ENCODE measurements at regions not wholly inside any gene's neighbourhood (a gene's known extent, or its start where the extent isn't known, plus 50 kb on each side); places are given as distances from the start of the nearest gene placed in this dataset.

DNA sequence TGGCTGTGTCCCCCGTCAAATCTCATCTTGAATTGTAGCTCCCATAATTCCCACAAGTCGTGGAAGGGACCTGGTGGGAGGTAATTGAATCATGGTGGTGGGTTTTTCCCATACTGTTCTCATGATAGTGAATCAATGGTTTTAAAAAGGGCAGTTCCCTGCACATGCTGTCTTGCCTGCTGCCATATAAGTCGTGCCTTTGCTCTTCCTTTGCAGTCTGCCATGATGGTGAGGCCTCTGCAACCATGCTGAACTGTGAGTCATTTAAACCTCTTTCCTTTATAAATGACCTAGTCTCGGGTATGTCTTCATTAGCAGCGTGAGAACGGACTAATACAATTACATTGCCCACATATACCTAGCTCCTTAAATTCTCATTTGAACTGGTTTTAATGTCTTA, 353.0 kb upstream of the KLF4 start:
- H3K4me1 ChIP-seq (ENCODE audit: control insufficient read depth in 5 of 5, insufficient read depth in 5 of 5, low read length in 5 of 5) = no peaks in the 10 kb centered on the region
- H3K27ac ChIP-seq (ENCODE audit: low read depth in 1 of 2, low read length in 1 of 2) = no peak overlapping the region
- no peak overlapping the region for H3K9ac ChIP-seq (ENCODE audit: insufficient read depth in 1 of 2, low read length in 2 of 2)
- H3K27me3 ChIP-seq (ENCODE audit: control insufficient read depth in 3 of 3, insufficient read depth in 3 of 3, low read length in 2 of 3) = no peaks in the 10 kb centered on the region
- H3K9me3 ChIP-seq (ENCODE audit: control insufficient read depth in 4 of 4, insufficient read depth in 3 of 4, low read length in 3 of 4) = peaks cover 0 to 2% (median 0%) of the 10 kb centered on the region in 4 donors
- ATAC-seq (ENCODE audit: insufficient read depth, low FRiP score) = no peak
- H3K4me3 ChIP-seq = no peak overlapping the region
- H3K36me3 ChIP-seq (ENCODE audit: control insufficient read depth in 4 of 4, insufficient read depth in 4 of 4, low read length in 4 of 4) = no peaks in the 10 kb centered on the region
- DNase-seq = no peak
- 92% methylated on average over 6 of the region's 6 CpGs for whole genome bisulfite sequencing, 2 donors
- no peak for TF ChIP-seq CTCF (IDR thresholded peaks at IDR 0.05; ENCODE audit: control extremely low read depth, extremely low read depth)

GRCh38 chr9:107841076-107841475, 351.5 kb upstream of the KLF4 start:
- WGBS, 2 donors = 50 to 55% methylated on average over 2 of the region's 2 CpGs
- H3K9me3 ChIP-seq (ENCODE audit: control insufficient read depth in 4 of 4, insufficient read depth in 3 of 4, low read length in 3 of 4) = peaks cover 0 to 2% (median 0%) of the 10 kb centered on the region in 4 donors
- no peak overlapping the region for H3K9ac ChIP-seq (ENCODE audit: insufficient read depth in 1 of 2, low read length in 2 of 2)
- no peaks in the 10 kb centered on the region for H3K4me1 ChIP-seq (ENCODE audit: control insufficient read depth in 5 of 5, insufficient read depth in 5 of 5, low read length in 5 of 5)
- no peaks in the 10 kb centered on the region for H3K27me3 ChIP-seq (ENCODE audit: control insufficient read depth in 3 of 3, insufficient read depth in 3 of 3, low read length in 2 of 3)
- ATAC-seq (ENCODE audit: insufficient read depth, low FRiP score) (no peak), DNase-seq (no peak)
- no peak overlapping the region for H3K27ac ChIP-seq (ENCODE audit: low read depth in 1 of 2, low read length in 1 of 2)
- H3K36me3 ChIP-seq (ENCODE audit: control insufficient read depth in 4 of 4, insufficient read depth in 4 of 4, low read length in 4 of 4) = no peaks in the 10 kb centered on the region
- no peak overlapping the region for H3K4me3 ChIP-seq
- TF ChIP-seq CTCF (IDR thresholded peaks at IDR 0.05; ENCODE audit: control extremely low read depth, extremely low read depth) = no peak

DNA sequence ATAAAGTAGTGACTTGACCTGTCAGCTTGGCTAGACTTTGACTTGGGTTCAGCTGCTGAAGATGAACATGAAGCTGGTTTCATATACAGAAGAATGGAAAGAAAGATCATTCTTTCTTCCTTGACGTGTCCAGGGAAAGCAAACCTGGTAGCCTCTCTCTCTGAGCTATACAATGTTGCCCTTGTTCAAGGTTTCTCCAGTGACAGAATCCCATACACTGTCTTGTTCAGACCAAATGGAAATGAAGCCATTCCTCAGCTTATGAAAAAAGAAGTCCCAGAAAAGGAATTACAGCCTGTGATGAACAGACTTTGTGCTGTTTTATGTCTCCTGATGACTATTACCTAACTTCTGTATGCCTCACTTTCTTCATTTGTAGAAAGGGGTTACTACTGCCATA, 349.8 kb upstream of the KLF4 start:
- Histone ChIP-seq H3K9ac (ENCODE audit: insufficient read depth in 1 of 2, low read length in 2 of 2) (no peak overlapping the region), H3K27me3 (ENCODE audit: control insufficient read depth in 3 of 3, insufficient read depth in 3 of 3, low read length in 2 of 3) (no peaks in the 10 kb centered on the region), H3K36me3 (ENCODE audit: control insufficient read depth in 4 of 4, insufficient read depth in 4 of 4, low read length in 4 of 4) (no peaks in the 10 kb centered on the region), H3K4me3 (no peak overlapping the region), H3K9me3 (ENCODE audit: control insufficient read depth in 4 of 4, insufficient read depth in 3 of 4, low read length in 3 of 4) (peaks cover 0 to 2% (median 0%) of the 10 kb centered on the region in 4 donors), H3K4me1 (ENCODE audit: control insufficient read depth in 5 of 5, insufficient read depth in 5 of 5, low read length in 5 of 5) (no peaks in the 10 kb centered on the region), H3K27ac (ENCODE audit: low read depth in 1 of 2, low read length in 1 of 2) (no peak overlapping the region)
- TF ChIP-seq CTCF (IDR thresholded peaks at IDR 0.05; ENCODE audit: control extremely low read depth, extremely low read depth) = no peak
- no peak for ATAC-seq (ENCODE audit: insufficient read depth, low FRiP score)
- WGBS, 2 donors = 98 to 100% methylated on average over 1 of the region's 1 CpG
- no peak for DNase-seq

DNA sequence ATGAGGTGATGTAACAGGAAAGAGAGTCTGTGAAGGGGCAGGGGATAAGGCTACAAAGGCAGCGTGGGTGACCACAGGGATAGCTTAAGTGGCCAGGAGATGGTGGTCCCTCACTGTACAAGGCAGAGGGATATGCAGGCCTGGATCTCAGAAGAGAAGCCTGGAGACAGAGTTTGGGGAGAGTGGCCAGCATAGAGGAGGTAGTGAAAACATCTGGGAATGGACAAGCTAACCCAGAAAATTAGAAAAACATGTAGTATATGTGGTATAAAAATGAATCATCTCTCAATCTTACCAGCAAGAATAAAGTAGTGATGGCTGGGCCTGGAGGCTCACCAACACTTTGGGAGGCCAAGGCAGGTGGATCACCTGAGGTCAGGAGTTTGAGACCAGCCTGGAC, 349.2 kb upstream of the KLF4 start:
- Histone ChIP-seq H3K27me3 (ENCODE audit: control insufficient read depth in 3 of 3, insufficient read depth in 3 of 3, low read length in 2 of 3) (no peaks in the 10 kb centered on the region), H3K4me3 (no peak overlapping the region), H3K27ac (ENCODE audit: low read depth in 1 of 2, low read length in 1 of 2) (no peak overlapping the region), H3K4me1 (ENCODE audit: control insufficient read depth in 5 of 5, insufficient read depth in 5 of 5, low read length in 5 of 5) (peaks cover 0 to under 1% (median 0%) of the 10 kb centered on the region in 5 donors), H3K9ac (ENCODE audit: insufficient read depth in 1 of 2, low read length in 2 of 2) (no peak overlapping the region), H3K36me3 (ENCODE audit: control insufficient read depth in 4 of 4, insufficient read depth in 4 of 4, low read length in 4 of 4) (no peaks in the 10 kb centered on the region), H3K9me3 (ENCODE audit: control insufficient read depth in 4 of 4, insufficient read depth in 3 of 4, low read length in 3 of 4) (peaks cover 0 to 2% (median 0%) of the 10 kb centered on the region in 4 donors)
- no peak for DNase-seq
- no peak for TF ChIP-seq CTCF (IDR thresholded peaks at IDR 0.05; ENCODE audit: control extremely low read depth, extremely low read depth)
- 79 to 84% methylated on average over 1 of the region's 1 CpG for WGBS, 2 donors
- ATAC-seq (ENCODE audit: insufficient read depth, low FRiP score) = no peak
